ENCODE measurements at regions not wholly inside any gene's neighbourhood (a gene's known extent, or its start where the extent isn't known, plus 50 kb on each side); places are given as distances from the start of the nearest gene placed in this dataset.

DNA sequence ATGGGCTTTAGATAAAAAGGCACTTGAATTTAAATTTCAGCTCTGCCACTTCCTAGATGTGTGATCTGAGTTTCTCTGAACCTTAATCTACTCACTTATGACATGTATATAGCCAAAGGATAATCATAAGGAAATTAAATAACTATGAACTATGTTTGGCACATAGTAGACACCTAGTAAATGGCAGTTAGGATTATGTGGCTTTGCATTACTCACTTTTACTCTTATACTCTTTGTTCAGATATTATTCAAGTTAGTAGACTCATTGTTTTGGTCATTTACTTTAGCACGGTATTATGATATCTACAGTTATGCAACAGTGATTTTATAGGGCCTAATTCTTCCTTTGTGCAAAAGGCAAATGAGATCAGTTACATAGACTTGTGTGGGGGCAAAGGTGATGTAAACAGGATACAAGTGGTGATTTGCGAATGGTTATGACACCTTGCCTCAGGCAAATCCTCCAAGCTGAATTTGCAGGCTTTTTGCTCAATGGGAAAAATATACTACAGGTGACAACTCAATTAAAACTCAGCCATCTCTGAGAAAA is 297.2 kb upstream of the PBX1 start:
- TF ChIP-seq, protein P1, sequence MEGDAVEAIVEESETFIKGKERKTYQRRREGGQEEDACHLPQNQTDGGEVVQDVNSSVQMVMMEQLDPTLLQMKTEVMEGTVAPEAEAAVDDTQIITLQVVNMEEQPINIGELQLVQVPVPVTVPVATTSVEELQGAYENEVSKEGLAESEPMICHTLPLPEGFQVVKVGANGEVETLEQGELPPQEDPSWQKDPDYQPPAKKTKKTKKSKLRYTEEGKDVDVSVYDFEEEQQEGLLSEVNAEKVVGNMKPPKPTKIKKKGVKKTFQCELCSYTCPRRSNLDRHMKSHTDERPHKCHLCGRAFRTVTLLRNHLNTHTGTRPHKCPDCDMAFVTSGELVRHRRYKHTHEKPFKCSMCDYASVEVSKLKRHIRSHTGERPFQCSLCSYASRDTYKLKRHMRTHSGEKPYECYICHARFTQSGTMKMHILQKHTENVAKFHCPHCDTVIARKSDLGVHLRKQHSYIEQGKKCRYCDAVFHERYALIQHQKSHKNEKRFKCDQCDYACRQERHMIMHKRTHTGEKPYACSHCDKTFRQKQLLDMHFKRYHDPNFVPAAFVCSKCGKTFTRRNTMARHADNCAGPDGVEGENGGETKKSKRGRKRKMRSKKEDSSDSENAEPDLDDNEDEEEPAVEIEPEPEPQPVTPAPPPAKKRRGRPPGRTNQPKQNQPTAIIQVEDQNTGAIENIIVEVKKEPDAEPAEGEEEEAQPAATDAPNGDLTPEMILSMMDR (IDR thresholded peaks at IDR 0.05) = no peak
- TF ChIP-seq POLR2A (IDR thresholded peaks at IDR 0.05) = no peak
